ENCODE measurements at regions not wholly inside any gene's neighbourhood (a gene's known extent, or its start where the extent isn't known, plus 50 kb on each side); places are given as distances from the start of the nearest gene placed in this dataset.

- Mint-ChIP-seq H3K4me1 (ENCODE audit: low read depth, unreplicated experiment) (no peaks in the 10 kb centered on the region), H3K4me3 (ENCODE audit: unreplicated experiment) (no peak overlapping the region), H3K9me3 (ENCODE audit: unreplicated experiment) (no peaks in the 10 kb centered on the region), H3K36me3 (ENCODE audit: unreplicated experiment) (no peaks in the 10 kb centered on the region), H3K27me3 (ENCODE audit: unreplicated experiment) (no peaks in the 10 kb centered on the region), H3K27ac (ENCODE audit: unreplicated experiment) (no peak overlapping the region)
- no peak for DNase-seq
- TF ChIP-seq CTCF (IDR thresholded peaks at IDR 0.05; ENCODE audit: partially characterized antibody, unreplicated experiment), result no peak
These were observed 171.5 kb upstream of the FRG1 start for GRCh38 chr4:189769131-189769530.

- Mint-ChIP-seq H3K36me3 (ENCODE audit: unreplicated experiment) (no peaks in the 10 kb centered on the region), H3K4me1 (ENCODE audit: low read depth, unreplicated experiment) (no peaks in the 10 kb centered on the region), H3K9me3 (ENCODE audit: unreplicated experiment) (no peaks in the 10 kb centered on the region), H3K27ac (ENCODE audit: unreplicated experiment) (no peak overlapping the region), H3K4me3 (ENCODE audit: unreplicated experiment) (no peak overlapping the region), H3K27me3 (ENCODE audit: unreplicated experiment) (no peaks in the 10 kb centered on the region)
- no peak for TF ChIP-seq CTCF (IDR thresholded peaks at IDR 0.05; ENCODE audit: partially characterized antibody, unreplicated experiment)
- DNase-seq, result no peak
These were observed 168.8 kb upstream of the FRG1 start for GRCh38 chr4:189771696-189772361.

- no peak for TF ChIP-seq CTCF (IDR thresholded peaks at IDR 0.05; ENCODE audit: partially characterized antibody, unreplicated experiment)
- H3K4me3 Mint-ChIP-seq (ENCODE audit: unreplicated experiment), result no peak overlapping the region
- no peaks in the 10 kb centered on the region for H3K9me3 Mint-ChIP-seq (ENCODE audit: unreplicated experiment)
- no peaks in the 10 kb centered on the region for H3K36me3 Mint-ChIP-seq (ENCODE audit: unreplicated experiment)
- DNase-seq, result no peak
- no peak overlapping the region for H3K27ac Mint-ChIP-seq (ENCODE audit: unreplicated experiment)
- no peaks in the 10 kb centered on the region for H3K27me3 Mint-ChIP-seq (ENCODE audit: unreplicated experiment)
- H3K4me1 Mint-ChIP-seq (ENCODE audit: low read depth, unreplicated experiment), result no peaks in the 10 kb centered on the region
These were observed 166.8 kb upstream of the FRG1 start for GRCh38 chr4:189773909-189774308.

- Mint-ChIP-seq H3K27me3 (ENCODE audit: unreplicated experiment) (no peaks in the 10 kb centered on the region), H3K9me3 (ENCODE audit: unreplicated experiment) (no peaks in the 10 kb centered on the region), H3K4me3 (ENCODE audit: unreplicated experiment) (no peak overlapping the region), H3K27ac (ENCODE audit: unreplicated experiment) (no peak overlapping the region), H3K36me3 (ENCODE audit: unreplicated experiment) (no peaks in the 10 kb centered on the region), H3K4me1 (ENCODE audit: low read depth, unreplicated experiment) (no peaks in the 10 kb centered on the region)
- no peak for DNase-seq
- no peak for TF ChIP-seq CTCF (IDR thresholded peaks at IDR 0.05; ENCODE audit: partially characterized antibody, unreplicated experiment)
These were observed 161.2 kb upstream of the FRG1 start for GRCh38 chr4:189779281-189779980.

GRCh38 chr4:189780391-189780790 is 160.3 kb upstream of the FRG1 start:
- no peak for TF ChIP-seq CTCF (IDR thresholded peaks at IDR 0.05; ENCODE audit: partially characterized antibody, unreplicated experiment)
- Mint-ChIP-seq H3K27me3 (ENCODE audit: unreplicated experiment) (no peaks in the 10 kb centered on the region), H3K27ac (ENCODE audit: unreplicated experiment) (no peak overlapping the region), H3K4me3 (ENCODE audit: unreplicated experiment) (no peak overlapping the region), H3K9me3 (ENCODE audit: unreplicated experiment) (no peaks in the 10 kb centered on the region), H3K4me1 (ENCODE audit: low read depth, unreplicated experiment) (no peaks in the 10 kb centered on the region), H3K36me3 (ENCODE audit: unreplicated experiment) (no peaks in the 10 kb centered on the region)
- DNase-seq, result no peak

Measured in glutamatergic neuron (in vitro differentiated cells).